Astrocyte of the spinal cord (primary cell): ENCODE measurements at regions not wholly inside any gene's neighbourhood (a gene's known extent, or its start where the extent isn't known, plus 50 kb on each side); places are given as distances from the start of the nearest gene placed in this dataset.
"Not testable (repeated sequence)": the region's sequence is repeated elsewhere in the genome, so short reads cannot be mapped to it uniquely, and the experiment has no call there.

Experiments
- DNase-seq: peaks from one replicate; pipeline ENCODE4 v3.0.0; 2011; ENCODE audit warnings: low read depth, low spot score
- H3K4me3 ChIP-seq: 2 replicates; pipeline ENCODE4 v1.5.1; 2011; ENCODE audit warnings: low read depth, mild to moderate bottlenecking, low read length, moderate library complexity
- CTCF ChIP-seq: IDR thresholded peaks from 2 replicates; pipeline ENCODE4 v1.5.1; 2012; ENCODE audit warnings: low read depth, mild to moderate bottlenecking, low read length, inconsistent platforms
- in situ Hi-C: cut with HindIII; loops from 2 replicates; pipeline ENCODE4 v1.10.0; 2017; ENCODE audit warnings: low sequenced_read_pairs

DNA sequence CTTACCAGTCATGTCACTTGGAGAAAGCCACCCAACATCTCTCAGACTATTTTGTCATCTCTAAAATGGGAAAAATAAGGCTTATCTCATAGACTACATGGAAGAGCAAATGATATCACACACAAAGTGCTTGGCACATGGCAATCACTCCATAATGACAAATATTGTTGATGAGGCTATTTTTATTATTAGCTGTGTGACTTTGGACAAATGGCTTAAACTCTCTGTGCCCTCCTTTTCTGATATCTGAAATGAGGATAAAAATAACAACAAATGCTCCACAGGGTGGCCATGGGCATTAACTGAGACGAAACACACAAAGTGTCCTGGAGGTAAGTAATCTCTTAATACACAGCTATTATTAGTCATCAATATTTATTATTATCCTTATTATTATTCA is 125.5 kb upstream of the HAND1 start:
- TF ChIP-seq CTCF: no peak
- DNase-seq: no peak
- in situ Hi-C loops: no loop called here
- no peak overlapping the region for H3K4me3 ChIP-seq

- DNase-seq: no peak
- no peak for TF ChIP-seq CTCF
- in situ Hi-C loops: no loop called here
- H3K4me3 ChIP-seq: no peak overlapping the region
Measured at GRCh38 chr5:154603011-154603410, 125.0 kb upstream of the HAND1 start.

GRCh38 chr5:154601014-154601413 is 123.0 kb upstream of the HAND1 start:
- DNase-seq: no peak
- in situ Hi-C loops: no loop called here
- TF ChIP-seq CTCF: no peak
- no peak overlapping the region for H3K4me3 ChIP-seq

DNA sequence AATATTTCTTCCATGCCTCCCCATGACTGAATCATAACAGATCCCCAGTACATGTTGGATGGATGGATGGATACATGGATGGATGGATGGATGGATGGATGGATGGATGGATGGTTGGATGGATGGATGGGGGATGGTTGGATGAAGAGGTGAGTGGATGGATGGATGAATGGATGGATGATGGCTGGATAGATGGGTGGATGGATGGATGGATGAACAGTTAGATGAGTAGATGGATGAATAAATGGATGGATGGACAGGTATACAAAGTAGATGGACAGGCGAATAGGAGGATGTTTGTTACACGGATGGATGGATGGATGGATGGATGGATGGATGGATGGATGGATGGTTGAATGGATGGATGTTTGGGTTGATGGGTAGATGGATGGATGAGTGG is 120.0 kb upstream of the HAND1 start:
- in situ Hi-C loops: no loop called here
- no peak for DNase-seq
- no peak overlapping the region for H3K4me3 ChIP-seq
- no peak for TF ChIP-seq CTCF

GRCh38 chr5:154596844-154597243 is 118.8 kb upstream of the HAND1 start:
- H3K4me3 ChIP-seq, in situ Hi-C loops, DNase-seq: not testable (repeated sequence)

DNA sequence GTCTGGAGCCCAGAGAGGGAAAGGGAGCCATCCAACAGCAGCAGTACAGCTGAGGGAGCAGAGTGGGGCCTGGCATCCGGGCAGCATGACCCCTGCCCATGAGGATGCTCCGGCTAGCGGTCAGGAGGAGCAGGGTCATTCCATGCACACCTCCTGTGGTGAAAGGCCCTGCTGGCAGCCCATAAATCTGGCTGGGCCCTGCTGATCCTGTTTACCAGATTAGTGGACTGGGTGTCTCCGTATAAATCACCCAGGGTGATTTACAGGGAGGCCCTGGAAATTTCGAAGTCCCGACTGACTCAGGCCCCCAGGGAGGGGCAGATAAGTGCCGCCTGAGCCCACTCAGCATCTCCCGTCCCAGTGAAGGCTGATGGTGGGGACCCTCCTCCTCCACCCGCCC is 117.6 kb upstream of the HAND1 start:
- no peak overlapping the region for H3K4me3 ChIP-seq
- DNase-seq: no peak
- TF ChIP-seq CTCF: no peak
- in situ Hi-C loops: no loop called here

- in situ Hi-C loops: no loop called here
- DNase-seq: no peak
- H3K4me3 ChIP-seq: no peak overlapping the region
- no peak for TF ChIP-seq CTCF
Measured at GRCh38 chr5:154593796-154594195, 115.8 kb upstream of the HAND1 start.
